Mucosa of rectum (tissue), 2 donors: ENCODE measurements at regions not wholly inside any gene's neighbourhood (a gene's known extent, or its start where the extent isn't known, plus 50 kb on each side); places are given as distances from the start of the nearest gene placed in this dataset.

Source experiments
- H3K27ac ChIP-seq, 2 donors: one replicate each; pipeline ENCODE4 v1.7.0; 2013; ENCODE audit warnings: inconsistent platforms in 2 of 2, low read depth in 2 of 2, low read length in 2 of 2
- H3K27me3 ChIP-seq, 2 donors: one replicate each; pipeline ENCODE4 v1.7.0; 2013; ENCODE audit warnings: low read length in 2 of 2; ENCODE audit not compliant: control insufficient read depth in 2 of 2, insufficient read depth in 2 of 2
- H3K36me3 ChIP-seq, 2 donors: one replicate each; pipeline ENCODE4 v1.7.0; 2013; ENCODE audit warnings: low read length in 2 of 2; ENCODE audit not compliant: control insufficient read depth in 2 of 2, insufficient read depth in 2 of 2
- H3K4me1 ChIP-seq, 2 donors: one replicate each; pipeline ENCODE4 v1.7.0; 2013; ENCODE audit warnings: low read length in 2 of 2, mild to moderate bottlenecking in 1 of 2; ENCODE audit not compliant: control insufficient read depth in 2 of 2, insufficient read depth in 2 of 2
- H3K4me3 ChIP-seq, 2 donors: one replicate each; pipeline ENCODE4 v1.7.0; 2013; ENCODE audit warnings: low read length in 2 of 2
- H3K9ac ChIP-seq, 2 donors: one replicate each; pipeline ENCODE4 v1.7.0; 2013; ENCODE audit warnings: low read length in 2 of 2, low read depth in 1 of 2, mild to moderate bottlenecking in 1 of 2
- H3K9me3 ChIP-seq, 2 donors: one replicate each; pipeline ENCODE4 v1.7.0; 2013; ENCODE audit warnings: low read length in 2 of 2; ENCODE audit not compliant: control insufficient read depth in 2 of 2
- donor health status: healthy.
- donor health status: Normal muscosa, but diverticular disease.

GRCh38 chr3:194782698-194783404 lies 97.2 kb downstream of the FAM43A start:
- Histone ChIP-seq H3K36me3 (no peaks in the 10 kb centered on the region), H3K27ac (no peak overlapping the region), H3K27me3 (no peaks in the 10 kb centered on the region), H3K9me3 (no peaks in the 10 kb centered on the region), H3K9ac (no peak overlapping the region), H3K4me1 (no peaks in the 10 kb centered on the region), H3K4me3 (no peak overlapping the region)

DNA sequence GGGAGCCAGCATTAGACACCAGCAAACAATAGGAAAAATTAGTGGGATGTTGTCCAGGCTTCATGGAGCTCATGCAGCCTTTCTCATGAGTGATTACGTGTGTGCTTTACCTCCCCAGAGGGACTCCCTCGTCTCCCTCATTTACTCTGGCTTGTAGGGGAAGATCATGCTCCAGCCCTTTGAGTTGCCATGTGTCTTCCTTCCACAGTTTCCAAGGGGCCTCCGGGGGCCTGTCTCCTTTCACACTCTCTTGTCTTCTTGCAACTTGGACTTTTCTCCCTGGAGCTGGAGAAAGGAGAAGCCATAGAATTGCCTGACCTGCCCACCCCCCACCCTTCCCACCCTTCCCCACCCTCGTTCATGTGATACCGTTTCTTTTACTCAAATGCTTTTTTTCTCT lies 98.7 kb downstream of the FAM43A start:
- Histone ChIP-seq H3K27ac (no peak overlapping the region), H3K36me3 (no peaks in the 10 kb centered on the region), H3K27me3 (no peaks in the 10 kb centered on the region), H3K4me3 (no peak overlapping the region), H3K4me1 (no peaks in the 10 kb centered on the region), H3K9me3 (no peaks in the 10 kb centered on the region), H3K9ac (no peak overlapping the region)

- Histone ChIP-seq H3K4me3 (no peak overlapping the region), H3K27me3 (no peaks in the 10 kb centered on the region), H3K36me3 (no peaks in the 10 kb centered on the region), H3K4me1 (no peaks in the 10 kb centered on the region), H3K9me3 (no peaks in the 10 kb centered on the region), H3K9ac (no peak overlapping the region), H3K27ac (no peak overlapping the region)
These were observed 99.6 kb downstream of the FAM43A start for GRCh38 chr3:194785315-194785714.

- Histone ChIP-seq H3K4me1 (no peaks in the 10 kb centered on the region), H3K9ac (no peak overlapping the region), H3K27ac (no peak overlapping the region), H3K36me3 (no peaks in the 10 kb centered on the region), H3K9me3 (no peaks in the 10 kb centered on the region), H3K27me3 (no peaks in the 10 kb centered on the region), H3K4me3 (no peak overlapping the region)
These were observed 101.4 kb downstream of the FAM43A start for GRCh38 chr3:194787072-194787471.

- Histone ChIP-seq H3K4me3 (no peak overlapping the region), H3K4me1 (no peaks in the 10 kb centered on the region), H3K27me3 (no peaks in the 10 kb centered on the region), H3K9me3 (no peaks in the 10 kb centered on the region), H3K27ac (no peak overlapping the region), H3K9ac (no peak overlapping the region), H3K36me3 (no peaks in the 10 kb centered on the region)
These were observed 102.0 kb downstream of the FAM43A start for GRCh38 chr3:194787650-194788049.

GRCh38 chr3:194792368-194792767 lies 106.7 kb downstream of the FAM43A start:
- Histone ChIP-seq H3K36me3 (no peaks in the 10 kb centered on the region), H3K9me3 (peaks cover 0 to 2% of the 10 kb centered on the region in 2 donors), H3K27me3 (no peaks in the 10 kb centered on the region), H3K4me1 (no peaks in the 10 kb centered on the region), H3K4me3 (no peak overlapping the region), H3K9ac (no peak overlapping the region), H3K27ac (no peak overlapping the region)

- Histone ChIP-seq H3K27ac (no peak overlapping the region), H3K4me1 (no peaks in the 10 kb centered on the region), H3K27me3 (no peaks in the 10 kb centered on the region), H3K4me3 (no peak overlapping the region), H3K9me3 (peaks cover 0 to 2% of the 10 kb centered on the region in 2 donors), H3K36me3 (no peaks in the 10 kb centered on the region), H3K9ac (no peak overlapping the region)
These were observed 112.0 kb downstream of the FAM43A start for GRCh38 chr3:194797555-194798250.

- Histone ChIP-seq H3K27ac (no peak overlapping the region), H3K4me3 (no peak overlapping the region), H3K9me3 (peaks cover 0 to 2% of the 10 kb centered on the region in 2 donors), H3K27me3 (no peaks in the 10 kb centered on the region), H3K9ac (no peak overlapping the region), H3K4me1 (no peaks in the 10 kb centered on the region), H3K36me3 (no peaks in the 10 kb centered on the region)
These were observed 112.8 kb downstream of the FAM43A start for GRCh38 chr3:194798486-194798885.

DNA sequence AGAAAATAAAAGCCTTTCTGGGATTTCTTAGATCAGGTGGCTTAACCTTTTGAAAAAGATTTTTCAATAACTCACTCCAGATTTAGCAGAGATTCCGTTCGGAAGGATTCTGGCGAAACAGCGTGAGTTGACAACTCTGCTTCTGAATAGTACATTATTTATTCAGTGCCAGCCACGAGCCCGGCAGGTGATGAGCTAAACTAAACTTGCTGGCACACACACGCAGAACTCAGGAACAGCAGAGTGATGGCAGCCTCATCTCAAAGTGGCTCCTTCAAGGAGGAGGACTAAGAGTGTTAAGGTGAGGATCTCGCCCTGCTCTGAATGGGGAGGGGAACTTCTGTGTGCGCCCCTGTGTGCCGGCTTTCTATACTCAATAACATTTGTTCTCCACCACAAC lies 114.3 kb downstream of the FAM43A start:
- Histone ChIP-seq H3K4me1 (no peaks in the 10 kb centered on the region), H3K4me3 (no peak overlapping the region), H3K9ac (no peak overlapping the region), H3K27ac (no peak overlapping the region), H3K9me3 (peaks cover 0 to 2% of the 10 kb centered on the region in 2 donors), H3K36me3 (no peaks in the 10 kb centered on the region), H3K27me3 (peaks cover 0 to 2% of the 10 kb centered on the region in 2 donors)

DNA sequence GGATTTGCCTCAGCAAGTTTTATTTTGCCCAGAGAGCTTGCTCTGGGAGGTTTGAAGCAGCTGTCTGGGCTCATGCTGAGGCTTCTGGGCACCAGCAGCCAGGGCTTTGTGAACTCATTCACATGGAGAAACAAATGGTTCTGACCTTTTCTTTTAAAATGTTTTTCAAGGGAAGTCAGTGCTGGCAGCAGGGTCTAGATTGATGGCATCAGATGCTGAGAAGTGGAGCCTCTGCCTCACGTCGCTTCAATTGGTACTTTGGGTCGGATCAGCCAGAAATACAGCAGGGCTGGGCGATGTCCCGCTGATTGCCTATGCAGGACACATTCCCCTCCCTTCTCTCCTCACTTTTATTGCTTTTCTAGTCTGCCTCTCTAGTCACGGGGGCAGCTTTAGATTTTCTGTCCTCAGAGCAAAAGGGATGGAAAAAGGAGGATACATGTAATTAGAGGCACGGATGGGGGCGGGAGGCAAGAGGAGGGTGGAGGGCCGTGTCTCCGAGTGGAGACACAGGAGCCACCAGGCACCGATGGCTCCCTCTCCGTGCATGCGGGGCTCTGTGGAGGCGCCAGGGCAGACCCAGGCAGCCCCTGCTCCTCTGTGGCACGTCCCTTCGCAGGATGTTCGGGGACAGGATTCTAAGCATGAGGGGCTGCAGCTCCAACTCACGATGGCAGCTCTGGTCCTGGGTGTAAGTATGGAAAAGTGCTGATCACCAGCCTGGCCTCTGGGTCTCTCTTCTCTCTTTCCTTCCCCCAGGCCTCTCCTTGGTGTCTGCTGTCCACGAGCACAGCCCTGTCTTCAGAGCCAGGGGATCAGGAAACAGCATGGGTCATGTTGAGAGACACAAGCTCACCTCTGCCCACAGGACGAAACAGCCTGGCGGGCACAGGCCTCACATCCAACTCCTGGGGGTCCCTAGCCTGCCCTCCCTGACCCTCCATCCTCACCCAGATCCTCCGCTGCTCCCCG lies 116.1 kb downstream of the FAM43A start:
- H3K36me3 ChIP-seq = no peaks in the 10 kb centered on the region
- peaks cover 0 to 2% of the 10 kb centered on the region in 2 donors for H3K27me3 ChIP-seq
- no peak overlapping the region for H3K4me3 ChIP-seq
- H3K27ac ChIP-seq = no peak overlapping the region
- H3K4me1 ChIP-seq = no peaks in the 10 kb centered on the region
- H3K9me3 ChIP-seq = peaks cover 0 to 2% of the 10 kb centered on the region in 2 donors
- H3K9ac ChIP-seq = no peak overlapping the region
